ENCODE measurements at regions not wholly inside any gene's neighbourhood (a gene's known extent, or its start where the extent isn't known, plus 50 kb on each side); places are given as distances from the start of the nearest gene placed in this dataset.

- no peak overlapping the region for H3K4me3 ChIP-seq (ENCODE audit: low read depth, low read length)
- DNase-seq (ENCODE audit: low read depth) = no peak
- TF ChIP-seq CTCF (IDR thresholded peaks at IDR 0.05; ENCODE audit: insufficient read depth, low read depth, low read length, missing control alignments) = no peak
These were observed 468.3 kb upstream of the RGPD4 start for GRCh38 chr2:107358362-107358761.

- TF ChIP-seq CTCF (IDR thresholded peaks at IDR 0.05; ENCODE audit: insufficient read depth, low read depth, low read length, missing control alignments) = no peak
- H3K4me3 ChIP-seq (ENCODE audit: low read depth, low read length) = no peak overlapping the region
- DNase-seq (ENCODE audit: low read depth) = no peak
These were observed 467.7 kb upstream of the RGPD4 start for GRCh38 chr2:107359021-107359420.

- no peak for DNase-seq (ENCODE audit: low read depth)
- no peak for TF ChIP-seq CTCF (IDR thresholded peaks at IDR 0.05; ENCODE audit: insufficient read depth, low read depth, low read length, missing control alignments)
- no peak overlapping the region for H3K4me3 ChIP-seq (ENCODE audit: low read depth, low read length)
These were observed 464.8 kb upstream of the RGPD4 start for GRCh38 chr2:107361751-107362381.

GRCh38 chr2:107362993-107363392 is 463.7 kb upstream of the RGPD4 start:
- no peak overlapping the region for H3K4me3 ChIP-seq (ENCODE audit: low read depth, low read length)
- no peak for DNase-seq (ENCODE audit: low read depth)
- no peak for TF ChIP-seq CTCF (IDR thresholded peaks at IDR 0.05; ENCODE audit: insufficient read depth, low read depth, low read length, missing control alignments)

GRCh38 chr2:107363806-107364205 is 462.9 kb upstream of the RGPD4 start:
- TF ChIP-seq CTCF (IDR thresholded peaks at IDR 0.05; ENCODE audit: insufficient read depth, low read depth, low read length, missing control alignments) = no peak

DNA sequence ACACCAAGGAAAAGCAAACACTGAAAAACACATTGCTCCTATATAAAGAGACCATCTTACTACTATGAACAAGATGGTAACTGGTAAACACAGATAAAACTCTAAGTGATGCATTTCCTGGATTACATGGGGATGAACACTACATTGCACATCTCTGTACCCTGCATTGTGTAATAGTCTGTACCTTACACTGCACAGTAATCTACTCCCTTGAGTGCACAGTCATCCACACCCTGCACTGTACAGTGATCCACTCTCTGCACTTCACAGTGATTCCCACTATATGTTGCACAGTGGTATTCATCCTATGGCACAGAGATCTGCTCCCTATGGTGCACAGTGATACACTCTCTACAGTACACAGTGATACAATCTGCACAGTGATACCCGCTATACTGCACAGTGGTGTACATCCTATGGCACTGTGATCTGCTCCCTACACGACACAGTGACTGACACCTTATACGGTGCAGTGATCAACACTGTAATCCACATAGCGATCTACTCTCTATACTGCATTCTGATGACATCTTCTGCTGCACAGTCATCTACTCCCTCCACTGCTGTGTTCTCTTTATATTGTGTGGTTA is 462.2 kb upstream of the RGPD4 start:
- TF ChIP-seq CTCF (IDR thresholded peaks at IDR 0.05; ENCODE audit: insufficient read depth, low read depth, low read length, missing control alignments) = no peak
- H3K4me3 ChIP-seq (ENCODE audit: low read depth, low read length) = no peak overlapping the region
- no peak for DNase-seq (ENCODE audit: low read depth)

More at GRCh38 chr2:107363806-107364205, 462.9 kb upstream of the RGPD4 start:
- DNase-seq (ENCODE audit: low read depth) = no peak
- no peak overlapping the region for H3K4me3 ChIP-seq (ENCODE audit: low read depth, low read length)

- H3K4me3 ChIP-seq (ENCODE audit: low read depth, low read length) = no peak overlapping the region
- TF ChIP-seq CTCF (IDR thresholded peaks at IDR 0.05; ENCODE audit: insufficient read depth, low read depth, low read length, missing control alignments) = no peak
- no peak for DNase-seq (ENCODE audit: low read depth)
These were observed 452.4 kb upstream of the RGPD4 start for GRCh38 chr2:107374249-107374648.

All from GM12865 (cell line).